Heart left ventricle (tissue), 13 donors: ENCODE measurements at regions not wholly inside any gene's neighbourhood (a gene's known extent, or its start where the extent isn't known, plus 50 kb on each side); places are given as distances from the start of the nearest gene placed in this dataset.

Experiments used
- CTCF ChIP-seq, 12 donors: fragments of 200-600 bp; sonication (generic) in 4 of 12; IDR thresholded peaks; one replicate each; pipeline versions ENCODE4 v1.5.0 to v1.8.0; 2018 to 2022; ENCODE audit warnings: antibody characterized with exemption in 12 of 12, mild to moderate bottlenecking in 5 of 12
- POLR2A ChIP-seq, 2 donors: fragments of 450-650 bp; IDR thresholded peaks; one replicate each; pipeline ENCODE4 v1.6.1; 2017; ENCODE audit warnings: antibody characterized with exemption in 2 of 2, mild to moderate bottlenecking in 2 of 2, moderate library complexity in 2 of 2
- donor health status: ischemic (EF 13 %, LVEDD 7.1; RV severe dilation, severe dysfunction).
- donor health status: DM: no; HTN: yes; CAD: no.
- donor health status: DM: no; HTN: no; CAD: no.
- donor health status: ischemic (EF 25% LVEDD 6.9; RV normal size, moderate dysfunction).
- donor health status: ischemic (EF 25% LVEDD 5.7; RV mildly dilated, moderate dysfunction).
- donor health status: ischemic (EF 35%, LVEDD 5.7; RV mildly dilated, moderate dysfunction).
- donor health status: nonischemic (EF 11% LVEDD 7.7; RV severe dilation, severe dysfunction).
- donor health status: DM: yes; HTN: yes; CAD: no.
- donor health status: PGD.
- donor health status: ischemic (EF 29% LVEDD 5.4; RV normal size, mild dysfunction).
- donor health status: nonischemic (EF 23%, LVEDD 6.1; RV moderate dilation, normal function).

GRCh38 chr9:82923092-82923911 is 139.6 kb downstream of the RASEF start:
- TF ChIP-seq POLR2A (IDR thresholded peaks at IDR 0.05) (no peak), CTCF (IDR thresholded peaks at IDR 0.05) (no peak)
